Right ventricle myocardium superior (tissue), 1 donor: ENCODE measurements at regions not wholly inside any gene's neighbourhood (a gene's known extent, or its start where the extent isn't known, plus 50 kb on each side); places are given as distances from the start of the nearest gene placed in this dataset.

Experiments used
- ATAC-seq: fragments of 200-7000 bp; cut with Tn5 transposase; one replicate; pipeline ENCODE4 v1.9.1; 2020; ENCODE audit warnings: mild to moderate bottlenecking; ENCODE audit not compliant: poor library complexity
- DNase-seq: peaks from one replicate; pipeline ENCODE4 v3.0.0-alpha.2; 2020
- intact Hi-C: fragments of 100-400 bp; cut with DNase I; formaldehyde crosslinking; loops from one replicate; pipeline ENCODE4 v1.11.2; 2022
- donor health status: DM: no; HTN: yes; CAD: no; lungs with severe emphysema.

GRCh38 chr3:110753516-110753915 lies 318.1 kb upstream of the NECTIN3 start:
- intact Hi-C loops = no loop called here
- no peak for ATAC-seq

GRCh38 chr3:110754212-110754916 lies 317.3 kb upstream of the NECTIN3 start:
- no peak for ATAC-seq
- intact Hi-C loops = no loop called here
- DNase-seq = no peak

More at GRCh38 chr3:110753516-110753915, 318.1 kb upstream of the NECTIN3 start:
- DNase-seq = no peak

GRCh38 chr3:110755345-110755744 lies 316.3 kb upstream of the NECTIN3 start:
- ATAC-seq = no peak
- no peak for DNase-seq
- intact Hi-C loops = no loop called here

- no peak for DNase-seq
- intact Hi-C loops = no loop called here
- ATAC-seq = no peak
Measured at GRCh38 chr3:110756705-110757104, 314.9 kb upstream of the NECTIN3 start.

- ATAC-seq (no peak), DNase-seq (no peak)
- intact Hi-C loops = no loop called here
Measured at GRCh38 chr3:110758208-110758607, 313.4 kb upstream of the NECTIN3 start.

- ATAC-seq = no peak
- intact Hi-C loops = no loop called here
- no peak for DNase-seq
Measured at GRCh38 chr3:110767156-110767555, 304.5 kb upstream of the NECTIN3 start.

- ATAC-seq (no peak), DNase-seq (no peak)
- intact Hi-C loops = no loop called here
Measured at GRCh38 chr3:110767838-110768237, 303.8 kb upstream of the NECTIN3 start.

GRCh38 chr3:110773413-110773954 lies 298.1 kb upstream of the NECTIN3 start:
- intact Hi-C loops = no loop called here
- ATAC-seq (no peak), DNase-seq (no peak)

- ATAC-seq (no peak), DNase-seq (no peak)
- intact Hi-C loops = no loop called here
Measured at GRCh38 chr3:110774496-110775265, 296.9 kb upstream of the NECTIN3 start.

GRCh38 chr3:110779581-110779980 lies 292.0 kb upstream of the NECTIN3 start:
- ATAC-seq = no peak
- intact Hi-C loops = no loop called here
- no peak for DNase-seq

GRCh38 chr3:110783541-110783940 lies 288.1 kb upstream of the NECTIN3 start:
- DNase-seq = no peak
- ATAC-seq = no peak
- intact Hi-C loops = no loop called here

- no peak for ATAC-seq
- intact Hi-C loops = no loop called here
- DNase-seq = no peak
Measured at GRCh38 chr3:110788794-110789193, 282.8 kb upstream of the NECTIN3 start.

GRCh38 chr3:110789315-110789714 lies 282.3 kb upstream of the NECTIN3 start:
- no peak for ATAC-seq
- DNase-seq = no peak
- intact Hi-C loops = no loop called here

GRCh38 chr3:110790631-110791030 lies 281.0 kb upstream of the NECTIN3 start:
- DNase-seq = no peak
- ATAC-seq = no peak
- intact Hi-C loops = no loop called here

- DNase-seq = no peak
- intact Hi-C loops = no loop called here
- no peak for ATAC-seq
Measured at GRCh38 chr3:110791995-110792686, 279.5 kb upstream of the NECTIN3 start.

GRCh38 chr3:110793611-110794010 lies 278.0 kb upstream of the NECTIN3 start:
- no peak for DNase-seq
- intact Hi-C loops = no loop called here
- no peak for ATAC-seq

GRCh38 chr3:110795163-110795562 lies 276.5 kb upstream of the NECTIN3 start:
- intact Hi-C loops = no loop called here
- ATAC-seq = no peak
- no peak for DNase-seq

- ATAC-seq = no peak
- intact Hi-C loops = no loop called here
- DNase-seq = no peak
Measured at GRCh38 chr3:110799271-110799670, 272.3 kb upstream of the NECTIN3 start.

GRCh38 chr3:110804856-110805255 lies 266.8 kb upstream of the NECTIN3 start:
- DNase-seq (no peak), ATAC-seq (no peak)
- intact Hi-C loops = no loop called here

GRCh38 chr3:110806924-110807323 lies 264.7 kb upstream of the NECTIN3 start:
- ATAC-seq = no peak
- no peak for DNase-seq
- intact Hi-C loops = no loop called here
